Psoas muscle (tissue), 7 donors: ENCODE measurements at regions not wholly inside any gene's neighbourhood (a gene's known extent, or its start where the extent isn't known, plus 50 kb on each side); places are given as distances from the start of the nearest gene placed in this dataset.
"Not testable (repeated sequence)": the region's sequence is repeated elsewhere in the genome, so short reads cannot be mapped to it uniquely, and the experiment has no call there.

Experiments
- ATAC-seq, 4 donors: fragments of 200-7000 bp; cut with Tn5 transposase; one replicate each; pipeline ENCODE4 v1.9.1; 2020; ENCODE audit warnings: moderate library complexity in 3 of 4, mild to moderate bottlenecking in 2 of 4
- DNase-seq, 2 donors: peaks; one replicate each; pipeline ENCODE4 v3.0.0-alpha.2; 2020
- H3K27ac ChIP-seq: fragments of 200-600 bp; one replicate; pipeline ENCODE4 v1.8.0; 2022
- H3K27me3 ChIP-seq, 3 donors: fragments of 200-600 bp in 1 of 3; one replicate each; pipeline versions ENCODE4 v1.6.1 to v1.8.0; 2013 to 2022; ENCODE audit warnings: low read length in 2 of 3, mild to moderate bottlenecking in 2 of 3, moderate library complexity in 1 of 3; ENCODE audit not compliant: insufficient read depth in 3 of 3
- H3K36me3 ChIP-seq, 2 donors: fragments of 200-600 bp in 1 of 2; one replicate each; pipeline versions ENCODE4 v1.6.1 to v1.8.0; 2013 to 2022; ENCODE audit warnings: low read depth in 1 of 2, mild to moderate bottlenecking in 1 of 2, moderate library complexity in 1 of 2; ENCODE audit not compliant: insufficient read depth in 1 of 2
- H3K4me1 ChIP-seq: fragments of 200-600 bp; one replicate; pipeline ENCODE4 v1.8.0; 2022
- H3K4me3 ChIP-seq: fragments of 200-600 bp; one replicate; pipeline ENCODE4 v1.8.0; 2022; ENCODE audit warnings: mild to moderate bottlenecking
- H3K9me3 ChIP-seq: fragments of 200-600 bp; one replicate; pipeline ENCODE4 v1.8.0; 2022
- CTCF ChIP-seq: fragments of 200-600 bp; IDR thresholded peaks from one replicate; pipeline ENCODE4 v1.8.0; 2022; ENCODE audit warnings: antibody characterized with exemption
- WGBS, 3 donors: extraction: QIAGEN DNeasy Blood & Tissue Kit; methylation state at CpG; one replicate each; pipeline versions ENCODE4 v1.1.6 to v1.1.7; 2013; 5-methylcytosine and 5-hydroxymethylcytosine counted together
- intact Hi-C, 2 donors: fragments of 100-400 bp; cut with DNase I; formaldehyde crosslinking; loops; one replicate each; pipeline versions ENCODE4 v1.11.0 to v1.14.2; 2022
- donor health status: healthy with polysubstance abuse.
- donor health status: DM: no; HTN: no; CAD: no; lungs with moderate emphysema.
- donor health status: Bipolar disorder and iron deficiency.
- donor health status: healthy.
- donor health status: DM: yes; HTN: yes; CAD: no.
- donor health status: DM: no; HTN: no; CAD: no.
- donor health status: DM: yes; HTN: yes; CAD: no.

- Histone ChIP-seq H3K9me3 (no peaks in the 10 kb centered on the region), H3K4me3 (no peak overlapping the region), H3K27me3 (no peaks in the 10 kb centered on the region), H3K27ac (no peak overlapping the region), H3K36me3 (no peaks in the 10 kb centered on the region), H3K4me1 (no peaks in the 10 kb centered on the region)
- DNase-seq: no peak
- intact Hi-C loops: no loop called here
- 73 to 76% (median 74%) methylated on average over 1 of the region's 1 CpG for WGBS, 3 donors
- TF ChIP-seq CTCF: no peak
- ATAC-seq: no peak
Observed at GRCh38 chr9:29613773-29614172, 2040.5 kb upstream of the C9orf72 start.

- no peaks in the 10 kb centered on the region for H3K9me3 ChIP-seq
- WGBS, 3 donors: 48 to 54% (median 50%) methylated on average over 2 of the region's 2 CpGs
- ATAC-seq (no peak), DNase-seq (no peak)
- no peaks in the 10 kb centered on the region for H3K36me3 ChIP-seq
- no peaks in the 10 kb centered on the region for H3K4me1 ChIP-seq
- H3K27ac ChIP-seq: no peak overlapping the region
- H3K4me3 ChIP-seq: no peak overlapping the region
- intact Hi-C loops: no loop called here
- no peaks in the 10 kb centered on the region for H3K27me3 ChIP-seq
- no peak for TF ChIP-seq CTCF
Observed at GRCh38 chr9:29616844-29617243, 2043.6 kb upstream of the C9orf72 start.

- H3K4me3 ChIP-seq: no peak overlapping the region
- TF ChIP-seq CTCF: no peak
- no peaks in the 10 kb centered on the region for H3K4me1 ChIP-seq
- ATAC-seq: no peak
- intact Hi-C loops: no loop called here
- no peaks in the 10 kb centered on the region for H3K9me3 ChIP-seq
- 35 to 52% (median 43%) methylated on average over 2 of the region's 2 CpGs for WGBS, 3 donors
- DNase-seq: no peak
- no peaks in the 10 kb centered on the region for H3K36me3 ChIP-seq
- no peaks in the 10 kb centered on the region for H3K27me3 ChIP-seq
- no peak overlapping the region for H3K27ac ChIP-seq
Observed at GRCh38 chr9:29625292-29625731, 2052.0 kb upstream of the C9orf72 start.

- WGBS, 3 donors: 38 to 46% (median 44%) methylated on average over 3 of the region's 3 CpGs
Observed at GRCh38 chr9:29625931-29626330, 2052.7 kb upstream of the C9orf72 start.

GRCh38 chr9:29628856-29629255, 2055.6 kb upstream of the C9orf72 start:
- H3K4me3 ChIP-seq, H3K4me1 ChIP-seq, H3K9me3 ChIP-seq, H3K36me3 ChIP-seq, DNase-seq, H3K27me3 ChIP-seq, H3K27ac ChIP-seq, intact Hi-C loops, ATAC-seq: not testable (repeated sequence)
- WGBS, 3 donors: 67 to 74% (median 72%) methylated on average over 1 of the region's 1 CpG

More at GRCh38 chr9:29625931-29626330, 2052.7 kb upstream of the C9orf72 start:
- intact Hi-C loops: no loop called here
- ATAC-seq (no peak), DNase-seq (no peak)
- H3K4me1 ChIP-seq: no peaks in the 10 kb centered on the region
- no peak overlapping the region for H3K27ac ChIP-seq
- H3K4me3 ChIP-seq: no peak overlapping the region
- no peaks in the 10 kb centered on the region for H3K36me3 ChIP-seq
- no peak for TF ChIP-seq CTCF
- H3K9me3 ChIP-seq: no peaks in the 10 kb centered on the region
- no peaks in the 10 kb centered on the region for H3K27me3 ChIP-seq
